HepG2 (cell line): ENCODE measurements at regions not wholly inside any gene's neighbourhood (a gene's known extent, or its start where the extent isn't known, plus 50 kb on each side); places are given as distances from the start of the nearest gene placed in this dataset.

Source experiments
- CHD4 ChIP-seq: fragments of 200-600 bp; sonication (generic); IDR thresholded peaks from 2 replicates; pipeline ENCODE4 v1.7.0; 2017; ENCODE audit warnings: mild to moderate bottlenecking, low read length, borderline replicate concordance
- EHMT2 ChIP-seq: fragments of 200-600 bp; sonication (generic); IDR thresholded peaks from 2 replicates; pipeline ENCODE4 v1.7.0; 2017; ENCODE audit warnings: antibody characterized with exemption, low read depth, low read length, borderline replicate concordance
- GFI1 ChIP-seq: sonication (generic); formaldehyde crosslinking; IDR thresholded peaks from 2 replicates; pipeline ENCODE4 v1.5.0; 2020; ENCODE audit warnings: missing genetic modification reagents, mild to moderate bottlenecking, borderline replicate concordance
- HOXA3 ChIP-seq: sonication (generic); formaldehyde crosslinking; IDR thresholded peaks from 2 replicates; pipeline ENCODE4 v1.5.0; 2020; ENCODE audit warnings: missing genetic modification reagents
- RARG ChIP-seq: sonication (generic); formaldehyde crosslinking; IDR thresholded peaks from 2 replicates; pipeline ENCODE4 v1.4.0; 2020; ENCODE audit warnings: low read depth, mild to moderate bottlenecking, missing genetic modification reagents
- STAG1 ChIP-seq: sonication (generic); formaldehyde crosslinking; IDR thresholded peaks from 2 replicates; pipeline ENCODE4 v1.4.0; 2020; ENCODE audit warnings: missing genetic modification reagents
- TEAD2 ChIP-seq: sonication (generic); formaldehyde crosslinking; IDR thresholded peaks from 2 replicates; pipeline ENCODE4 v1.9.0; 2021; ENCODE audit warnings: missing genetic modification reagents
- UBTF ChIP-seq: sonication (generic); formaldehyde crosslinking; IDR thresholded peaks from 2 replicates; pipeline ENCODE4 v1.4.0; 2020; ENCODE audit warnings: mild to moderate bottlenecking, missing genetic modification reagents
- ZNF761 ChIP-seq: sonication (generic); formaldehyde crosslinking; conservative IDR thresholded peaks from 2 replicates; pipeline ENCODE4 v1.4.0; 2020; ENCODE audit warnings: mild to moderate bottlenecking, missing genetic modification reagents
- ZNF788 ChIP-seq: sonication (generic); formaldehyde crosslinking; IDR thresholded peaks from 2 replicates; pipeline ENCODE4 v1.5.0; 2020; ENCODE audit warnings: mild to moderate bottlenecking, missing genetic modification reagents, borderline replicate concordance
- TF ChIP-seq, protein P1 (sequence below): sonication (generic); formaldehyde crosslinking; IDR thresholded peaks from 2 replicates; pipeline ENCODE4 v1.5.1; 2020; ENCODE audit warnings: missing genetic modification reagents, mild to moderate bottlenecking, borderline replicate concordance
- TF ChIP-seq, protein P2 (sequence below): sonication (generic); formaldehyde crosslinking; IDR thresholded peaks from 2 replicates; pipeline ENCODE4 v1.4.0; 2020; ENCODE audit warnings: missing genetic modification reagents
- TF ChIP-seq, protein P3 (sequence below): sonication (generic); formaldehyde crosslinking; conservative IDR thresholded peaks from 2 replicates; pipeline ENCODE4 v1.4.0; 2020; ENCODE audit warnings: mild to moderate bottlenecking, missing genetic modification reagents, moderate library complexity
- TF ChIP-seq, protein P4 (sequence below): IDR thresholded peaks from 2 replicates; pipeline ENCODE4 v1.6.1; 2016; ENCODE audit warnings: missing compliant biosample characterization, missing genetic modification reagents, borderline replicate concordance
- TF ChIP-seq, protein P5 (sequence below): fragments of 450-650 bp; IDR thresholded peaks from 2 replicates; pipeline ENCODE4 v1.6.1; 2016

DNA sequence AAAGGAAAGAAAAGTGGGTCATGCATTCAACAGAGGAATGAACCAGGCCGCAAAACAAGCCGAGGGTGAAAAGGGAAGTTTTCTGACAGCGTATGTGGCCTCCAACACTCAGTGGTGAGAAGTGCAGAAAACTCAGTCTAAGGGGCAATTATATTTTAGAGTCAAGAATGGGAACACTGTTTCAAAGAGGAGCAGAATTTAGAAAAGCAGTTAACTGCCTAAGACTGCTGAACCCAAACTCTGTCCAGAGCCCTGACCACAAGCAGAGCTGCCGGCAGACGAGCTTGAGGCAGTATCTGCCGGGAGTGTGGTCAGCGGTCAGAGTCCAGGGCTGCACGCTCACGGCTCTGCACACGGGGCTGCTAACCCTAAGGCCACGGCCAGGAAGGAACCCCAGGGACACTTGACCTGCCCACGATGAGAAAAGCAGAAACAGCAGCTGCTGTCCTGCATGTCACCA lies 347.0 kb upstream of the ID2 start (continued):
- 0 out of 2 replicates have a peak, but pooled peaks have one; percentile 41 for TF ChIP-seq UBTF (CRISPR knock-in tag)
- TF ChIP-seq, protein P1, sequence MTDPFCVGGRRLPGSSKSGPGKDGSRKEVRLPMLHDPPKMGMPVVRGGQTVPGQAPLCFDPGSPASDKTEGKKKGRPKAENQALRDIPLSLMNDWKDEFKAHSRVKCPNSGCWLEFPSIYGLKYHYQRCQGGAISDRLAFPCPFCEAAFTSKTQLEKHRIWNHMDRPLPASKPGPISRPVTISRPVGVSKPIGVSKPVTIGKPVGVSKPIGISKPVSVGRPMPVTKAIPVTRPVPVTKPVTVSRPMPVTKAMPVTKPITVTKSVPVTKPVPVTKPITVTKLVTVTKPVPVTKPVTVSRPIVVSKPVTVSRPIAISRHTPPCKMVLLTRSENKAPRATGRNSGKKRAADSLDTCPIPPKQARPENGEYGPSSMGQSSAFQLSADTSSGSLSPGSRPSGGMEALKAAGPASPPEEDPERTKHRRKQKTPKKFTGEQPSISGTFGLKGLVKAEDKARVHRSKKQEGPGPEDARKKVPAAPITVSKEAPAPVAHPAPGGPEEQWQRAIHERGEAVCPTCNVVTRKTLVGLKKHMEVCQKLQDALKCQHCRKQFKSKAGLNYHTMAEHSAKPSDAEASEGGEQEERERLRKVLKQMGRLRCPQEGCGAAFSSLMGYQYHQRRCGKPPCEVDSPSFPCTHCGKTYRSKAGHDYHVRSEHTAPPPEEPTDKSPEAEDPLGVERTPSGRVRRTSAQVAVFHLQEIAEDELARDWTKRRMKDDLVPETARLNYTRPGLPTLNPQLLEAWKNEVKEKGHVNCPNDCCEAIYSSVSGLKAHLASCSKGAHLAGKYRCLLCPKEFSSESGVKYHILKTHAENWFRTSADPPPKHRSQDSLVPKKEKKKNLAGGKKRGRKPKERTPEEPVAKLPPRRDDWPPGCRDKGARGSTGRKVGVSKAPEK (CRISPR knock-in tag): 0 out of 2 replicates have a peak, but pooled peaks have one; percentile 90
- TF ChIP-seq GFI1 (CRISPR knock-in tag): no peak
- TF ChIP-seq ZNF761: peak; percentile 53; the same call in 1 of the 2 replicates
- TF ChIP-seq, protein P2, sequence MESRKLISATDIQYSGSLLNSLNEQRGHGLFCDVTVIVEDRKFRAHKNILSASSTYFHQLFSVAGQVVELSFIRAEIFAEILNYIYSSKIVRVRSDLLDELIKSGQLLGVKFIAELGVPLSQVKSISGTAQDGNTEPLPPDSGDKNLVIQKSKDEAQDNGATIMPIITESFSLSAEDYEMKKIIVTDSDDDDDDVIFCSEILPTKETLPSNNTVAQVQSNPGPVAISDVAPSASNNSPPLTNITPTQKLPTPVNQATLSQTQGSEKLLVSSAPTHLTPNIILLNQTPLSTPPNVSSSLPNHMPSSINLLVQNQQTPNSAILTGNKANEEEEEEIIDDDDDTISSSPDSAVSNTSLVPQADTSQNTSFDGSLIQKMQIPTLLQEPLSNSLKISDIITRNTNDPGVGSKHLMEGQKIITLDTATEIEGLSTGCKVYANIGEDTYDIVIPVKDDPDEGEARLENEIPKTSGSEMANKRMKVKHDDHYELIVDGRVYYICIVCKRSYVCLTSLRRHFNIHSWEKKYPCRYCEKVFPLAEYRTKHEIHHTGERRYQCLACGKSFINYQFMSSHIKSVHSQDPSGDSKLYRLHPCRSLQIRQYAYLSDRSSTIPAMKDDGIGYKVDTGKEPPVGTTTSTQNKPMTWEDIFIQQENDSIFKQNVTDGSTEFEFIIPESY (CRISPR knock-in tag): no peak
- TF ChIP-seq STAG1: peak; percentile 30; the same call in 1 of the 2 replicates
- TF ChIP-seq EHMT2: no peak
- TF ChIP-seq, protein P3, sequence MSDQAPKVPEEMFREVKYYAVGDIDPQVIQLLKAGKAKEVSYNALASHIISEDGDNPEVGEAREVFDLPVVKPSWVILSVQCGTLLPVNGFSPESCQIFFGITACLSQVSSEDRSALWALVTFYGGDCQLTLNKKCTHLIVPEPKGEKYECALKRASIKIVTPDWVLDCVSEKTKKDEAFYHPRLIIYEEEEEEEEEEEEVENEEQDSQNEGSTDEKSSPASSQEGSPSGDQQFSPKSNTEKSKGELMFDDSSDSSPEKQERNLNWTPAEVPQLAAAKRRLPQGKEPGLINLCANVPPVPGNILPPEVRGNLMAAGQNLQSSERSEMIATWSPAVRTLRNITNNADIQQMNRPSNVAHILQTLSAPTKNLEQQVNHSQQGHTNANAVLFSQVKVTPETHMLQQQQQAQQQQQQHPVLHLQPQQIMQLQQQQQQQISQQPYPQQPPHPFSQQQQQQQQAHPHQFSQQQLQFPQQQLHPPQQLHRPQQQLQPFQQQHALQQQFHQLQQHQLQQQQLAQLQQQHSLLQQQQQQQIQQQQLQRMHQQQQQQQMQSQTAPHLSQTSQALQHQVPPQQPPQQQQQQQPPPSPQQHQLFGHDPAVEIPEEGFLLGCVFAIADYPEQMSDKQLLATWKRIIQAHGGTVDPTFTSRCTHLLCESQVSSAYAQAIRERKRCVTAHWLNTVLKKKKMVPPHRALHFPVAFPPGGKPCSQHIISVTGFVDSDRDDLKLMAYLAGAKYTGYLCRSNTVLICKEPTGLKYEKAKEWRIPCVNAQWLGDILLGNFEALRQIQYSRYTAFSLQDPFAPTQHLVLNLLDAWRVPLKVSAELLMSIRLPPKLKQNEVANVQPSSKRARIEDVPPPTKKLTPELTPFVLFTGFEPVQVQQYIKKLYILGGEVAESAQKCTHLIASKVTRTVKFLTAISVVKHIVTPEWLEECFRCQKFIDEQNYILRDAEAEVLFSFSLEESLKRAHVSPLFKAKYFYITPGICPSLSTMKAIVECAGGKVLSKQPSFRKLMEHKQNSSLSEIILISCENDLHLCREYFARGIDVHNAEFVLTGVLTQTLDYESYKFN (CRISPR knock-in tag): peak; percentile 50
- no peak for TF ChIP-seq CHD4
- TF ChIP-seq, protein P4, sequence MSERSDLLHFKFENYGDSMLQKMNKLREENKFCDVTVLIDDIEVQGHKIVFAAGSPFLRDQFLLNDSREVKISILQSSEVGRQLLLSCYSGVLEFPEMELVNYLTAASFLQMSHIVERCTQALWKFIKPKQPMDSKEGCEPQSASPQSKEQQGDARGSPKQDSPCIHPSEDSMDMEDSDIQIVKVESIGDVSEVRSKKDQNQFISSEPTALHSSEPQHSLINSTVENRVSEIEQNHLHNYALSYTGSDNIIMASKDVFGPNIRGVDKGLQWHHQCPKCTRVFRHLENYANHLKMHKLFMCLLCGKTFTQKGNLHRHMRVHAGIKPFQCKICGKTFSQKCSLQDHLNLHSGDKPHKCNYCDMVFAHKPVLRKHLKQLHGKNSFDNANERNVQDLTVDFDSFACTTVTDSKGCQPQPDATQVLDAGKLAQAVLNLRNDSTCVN (CRISPR knock-in tag): 0 out of 2 replicates have a peak, but pooled peaks have one; percentile 40
- TF ChIP-seq, protein P5, sequence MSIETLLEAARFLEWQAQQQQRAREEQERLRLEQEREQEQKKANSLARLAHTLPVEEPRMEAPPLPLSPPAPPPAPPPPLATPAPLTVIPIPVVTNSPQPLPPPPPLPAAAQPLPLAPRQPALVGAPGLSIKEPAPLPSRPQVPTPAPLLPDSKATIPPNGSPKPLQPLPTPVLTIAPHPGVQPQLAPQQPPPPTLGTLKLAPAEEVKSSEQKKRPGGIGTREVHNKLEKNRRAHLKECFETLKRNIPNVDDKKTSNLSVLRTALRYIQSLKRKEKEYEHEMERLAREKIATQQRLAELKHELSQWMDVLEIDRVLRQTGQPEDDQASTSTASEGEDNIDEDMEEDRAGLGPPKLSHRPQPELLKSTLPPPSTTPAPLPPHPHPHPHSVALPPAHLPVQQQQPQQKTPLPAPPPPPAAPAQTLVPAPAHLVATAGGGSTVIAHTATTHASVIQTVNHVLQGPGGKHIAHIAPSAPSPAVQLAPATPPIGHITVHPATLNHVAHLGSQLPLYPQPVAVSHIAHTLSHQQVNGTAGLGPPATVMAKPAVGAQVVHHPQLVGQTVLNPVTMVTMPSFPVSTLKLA: no peak
- TF ChIP-seq ZNF788 (CRISPR knock-in tag): peak; percentile 36; the same call in 1 of the 2 replicates
- 0 out of 2 replicates have a peak, but pooled peaks have one; percentile 12 for TF ChIP-seq HOXA3 (CRISPR knock-in tag)
- no peak for TF ChIP-seq RARG
- TF ChIP-seq TEAD2 (CRISPR knock-in tag): no peak
